ENCODE measurements at regions not wholly inside any gene's neighbourhood (a gene's known extent, or its start where the extent isn't known, plus 50 kb on each side); places are given as distances from the start of the nearest gene placed in this dataset.

DNA sequence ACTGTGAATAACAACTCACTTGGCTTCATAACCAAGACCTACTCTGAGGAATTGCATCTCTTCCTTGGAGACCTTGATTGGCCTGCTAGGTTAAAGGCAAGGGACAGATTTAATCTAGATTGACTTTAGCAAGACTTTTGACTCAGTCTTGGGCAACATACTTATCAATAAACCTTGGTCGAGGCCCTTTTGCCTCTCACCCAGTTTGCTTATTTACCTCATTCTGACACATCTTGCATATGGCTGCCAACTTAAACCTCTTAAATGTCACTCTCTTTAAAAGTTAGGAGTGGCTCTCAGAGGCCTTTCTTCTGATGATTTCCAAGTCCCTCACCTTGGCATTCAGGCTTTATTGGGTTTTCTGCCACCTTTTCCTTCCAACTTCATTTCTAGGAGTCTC, 124.5 kb downstream of the BAMBI start:
- no peak overlapping the region for H3K4me2 ChIP-seq (ENCODE audit: control insufficient read depth, insufficient read depth)
- ChIA-PET CTCF (no interaction called here), RAD21 (ENCODE audit: unreplicated experiment) (no interaction called here), POLR2A (no interaction called here), SMC1A (ENCODE audit: uncharacterized antibody, unreplicated experiment) (no interaction called here)
- H4K20me1 ChIP-seq (ENCODE audit: control insufficient read depth, insufficient read depth): no peaks in the 10 kb centered on the region
- TF ChIP-seq YY1 (IDR thresholded peaks at IDR 0.05; ENCODE audit: low read depth, low read length) (no peak), JUND (IDR thresholded peaks at IDR 0.05; ENCODE audit: low read depth, low read length) (no peak), E4F1 (IDR thresholded peaks at IDR 0.05; ENCODE audit: borderline replicate concordance, partially characterized antibody) (no peak), PAX8 (IDR thresholded peaks at IDR 0.05) (no peak), BHLHE40 (IDR thresholded peaks at IDR 0.05; ENCODE audit: borderline replicate concordance in 1 of 2, low read depth in 2 of 2, low read length in 1 of 2) (no peak), RAD21 (IDR thresholded peaks at IDR 0.05; ENCODE audit: insufficient read depth, low read depth, low read length) (no peak), BRCA1 (IDR thresholded peaks at IDR 0.05; ENCODE audit: low read depth, low read length) (no peak), ZNF274 (IDR thresholded peaks at IDR 0.05; ENCODE audit: insufficient read depth, insufficient read length) (no peak), NFYB (IDR thresholded peaks at IDR 0.05; ENCODE audit: insufficient read depth, low read depth, low read length) (no peak)
- TF ChIP-seq, protein P1, sequence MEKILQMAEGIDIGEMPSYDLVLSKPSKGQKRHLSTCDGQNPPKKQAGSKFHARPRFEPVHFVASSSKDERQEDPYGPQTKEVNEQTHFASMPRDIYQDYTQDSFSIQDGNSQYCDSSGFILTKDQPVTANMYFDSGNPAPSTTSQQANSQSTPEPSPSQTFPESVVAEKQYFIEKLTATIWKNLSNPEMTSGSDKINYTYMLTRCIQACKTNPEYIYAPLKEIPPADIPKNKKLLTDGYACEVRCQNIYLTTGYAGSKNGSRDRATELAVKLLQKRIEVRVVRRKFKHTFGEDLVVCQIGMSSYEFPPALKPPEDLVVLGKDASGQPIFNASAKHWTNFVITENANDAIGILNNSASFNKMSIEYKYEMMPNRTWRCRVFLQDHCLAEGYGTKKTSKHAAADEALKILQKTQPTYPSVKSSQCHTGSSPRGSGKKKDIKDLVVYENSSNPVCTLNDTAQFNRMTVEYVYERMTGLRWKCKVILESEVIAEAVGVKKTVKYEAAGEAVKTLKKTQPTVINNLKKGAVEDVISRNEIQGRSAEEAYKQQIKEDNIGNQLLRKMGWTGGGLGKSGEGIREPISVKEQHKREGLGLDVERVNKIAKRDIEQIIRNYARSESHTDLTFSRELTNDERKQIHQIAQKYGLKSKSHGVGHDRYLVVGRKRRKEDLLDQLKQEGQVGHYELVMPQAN (conservative IDR thresholded peaks at IDR 0.05): no peak
- TF ChIP-seq, protein P2, sequence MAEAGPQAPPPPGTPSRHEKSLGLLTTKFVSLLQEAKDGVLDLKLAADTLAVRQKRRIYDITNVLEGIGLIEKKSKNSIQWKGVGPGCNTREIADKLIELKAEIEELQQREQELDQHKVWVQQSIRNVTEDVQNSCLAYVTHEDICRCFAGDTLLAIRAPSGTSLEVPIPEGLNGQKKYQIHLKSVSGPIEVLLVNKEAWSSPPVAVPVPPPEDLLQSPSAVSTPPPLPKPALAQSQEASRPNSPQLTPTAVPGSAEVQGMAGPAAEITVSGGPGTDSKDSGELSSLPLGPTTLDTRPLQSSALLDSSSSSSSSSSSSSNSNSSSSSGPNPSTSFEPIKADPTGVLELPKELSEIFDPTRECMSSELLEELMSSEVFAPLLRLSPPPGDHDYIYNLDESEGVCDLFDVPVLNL (IDR thresholded peaks at IDR 0.05; ENCODE audit: low read depth, low read length): no peak
- H2AFZ ChIP-seq (ENCODE audit: control insufficient read depth, low read depth, low read length): no peak overlapping the region
- no peaks in the 10 kb centered on the region for H3K9me3 ChIP-seq (replicated peaks; ENCODE audit: control insufficient read depth, insufficient read depth, low read length)
- no peak overlapping the region for H3K4me3 ChIP-seq
- H3K36me3 ChIP-seq (ENCODE audit: control insufficient read depth in 2 of 2, insufficient read depth in 2 of 2, low read length in 1 of 2): no peaks in the 10 kb centered on the region
- no peak for ATAC-seq
- H3K27me3 ChIP-seq (replicated peaks in 1 of 2; ENCODE audit: control insufficient read depth in 2 of 2, insufficient read depth in 2 of 2, low read length in 1 of 2): no peaks in the 10 kb centered on the region
- no peak overlapping the region for H3K9ac ChIP-seq (ENCODE audit: control insufficient read depth, insufficient read depth, low read length)
- intact Hi-C loops (cut with micrococcal nuclease; ENCODE audit: unreplicated experiment) (no loop called here), in situ Hi-C loops (cut with MboI) (no loop called here)
- H3K27ac ChIP-seq (ENCODE audit: control insufficient read depth, insufficient read depth): no peak overlapping the region
- FAIRE-seq: no peak
- no peak for DNase-seq (ENCODE audit: low read depth, low spot score)
- no peaks in the 10 kb centered on the region for H3K79me2 ChIP-seq (ENCODE audit: control insufficient read depth, insufficient read depth, low read length)
- BruUV-seq (replicated peaks): no TSS peak
- 5% methylated on average over 1 of the region's 1 CpG for WGBS (ENCODE audit: insufficient coverage, insufficient replicate concordance, low lambda C conversion rate, missing lambda C conversion rate)
- H3K4me1 ChIP-seq (ENCODE audit: control insufficient read depth, insufficient read depth, low read length): no peaks in the 10 kb centered on the region

Data from GM12878 (cell line).